GM12875 (cell line): ENCODE measurements at regions not wholly inside any gene's neighbourhood (a gene's known extent, or its start where the extent isn't known, plus 50 kb on each side); places are given as distances from the start of the nearest gene placed in this dataset.

Experiments used
- H3K4me3 ChIP-seq: one replicate; pipeline ENCODE4 v1.5.1; 2011; ENCODE audit warnings: low read depth, low read length, control low read depth
- CTCF ChIP-seq: IDR thresholded peaks from 2 replicates; pipeline ENCODE4 v1.5.1; 2011; ENCODE audit warnings: low read depth, mild to moderate bottlenecking, control low read depth, inconsistent platforms, low read length, moderate library complexity, borderline replicate concordance; ENCODE audit not compliant: insufficient read depth

- no peak overlapping the region for H3K4me3 ChIP-seq
- TF ChIP-seq CTCF, result no peak
These were observed 475.8 kb downstream of the PDGFC start for GRCh38 chr4:156495836-156496235.

DNA sequence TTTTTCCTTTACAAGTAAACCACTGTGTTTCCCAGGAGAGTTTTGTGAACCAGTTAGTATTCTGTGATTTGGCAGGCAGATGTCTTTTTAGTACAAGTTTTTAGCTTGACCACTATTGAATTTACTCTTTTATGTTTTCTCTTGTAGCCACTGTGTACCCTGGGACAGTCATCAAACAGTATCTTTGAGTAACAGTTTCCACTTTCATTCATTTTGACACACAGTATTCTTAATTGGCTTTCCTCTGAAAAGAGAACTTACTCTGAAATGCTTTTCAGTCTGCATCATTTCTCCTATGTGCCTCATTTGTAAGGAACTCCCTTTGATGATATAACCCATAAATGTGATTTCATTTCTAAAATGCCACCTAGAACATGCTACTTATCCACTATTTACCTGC is 476.5 kb downstream of the PDGFC start:
- no peak overlapping the region for H3K4me3 ChIP-seq
- TF ChIP-seq CTCF, result no peak

DNA sequence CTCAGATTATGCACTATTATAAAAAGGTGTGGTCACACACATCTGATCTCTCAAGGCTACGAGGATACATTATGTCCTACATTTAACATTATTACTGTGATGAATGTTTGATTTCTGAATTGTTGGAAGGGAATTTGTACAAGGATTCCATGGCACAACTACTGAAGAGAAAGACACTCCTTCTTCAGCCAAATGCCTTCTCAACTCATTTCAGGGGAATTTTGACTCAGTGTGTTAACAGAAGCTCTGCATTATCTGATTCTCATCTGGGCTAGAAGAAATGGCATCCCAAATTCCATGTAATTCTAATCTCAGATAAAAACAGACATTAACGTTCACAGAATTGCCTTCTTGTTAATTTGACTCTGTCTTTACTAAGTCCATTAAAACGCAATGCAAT is 477.7 kb downstream of the PDGFC start:
- TF ChIP-seq CTCF, result no peak
- no peak overlapping the region for H3K4me3 ChIP-seq

- no peak for TF ChIP-seq CTCF
These were observed 484.5 kb downstream of the PDGFC start for GRCh38 chr4:156487107-156487506.

GRCh38 chr4:156481845-156482244 is 489.8 kb downstream of the PDGFC start:
- TF ChIP-seq CTCF, result no peak
- no peak overlapping the region for H3K4me3 ChIP-seq

More at GRCh38 chr4:156487107-156487506, 484.5 kb downstream of the PDGFC start:
- H3K4me3 ChIP-seq, result no peak overlapping the region

DNA sequence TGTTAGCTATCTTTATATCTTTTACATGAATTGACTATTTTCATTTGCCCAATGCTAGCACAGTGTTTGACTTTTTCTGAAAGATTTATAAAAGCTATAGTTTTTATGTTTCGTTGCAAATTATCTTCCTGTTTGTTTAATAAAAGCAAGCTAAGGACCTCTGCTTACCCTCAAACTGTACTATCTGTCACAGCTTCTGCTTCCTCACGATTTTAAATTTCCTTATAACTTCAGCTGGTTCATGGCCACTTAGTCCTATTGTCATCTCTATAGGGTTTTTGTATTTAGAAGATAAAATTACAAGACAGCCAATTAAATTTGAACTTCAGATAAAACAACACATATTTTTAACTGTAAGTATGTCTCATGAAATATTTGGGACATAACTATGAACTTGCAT is 494.0 kb downstream of the PDGFC start:
- H3K4me3 ChIP-seq, result no peak overlapping the region
- no peak for TF ChIP-seq CTCF

DNA sequence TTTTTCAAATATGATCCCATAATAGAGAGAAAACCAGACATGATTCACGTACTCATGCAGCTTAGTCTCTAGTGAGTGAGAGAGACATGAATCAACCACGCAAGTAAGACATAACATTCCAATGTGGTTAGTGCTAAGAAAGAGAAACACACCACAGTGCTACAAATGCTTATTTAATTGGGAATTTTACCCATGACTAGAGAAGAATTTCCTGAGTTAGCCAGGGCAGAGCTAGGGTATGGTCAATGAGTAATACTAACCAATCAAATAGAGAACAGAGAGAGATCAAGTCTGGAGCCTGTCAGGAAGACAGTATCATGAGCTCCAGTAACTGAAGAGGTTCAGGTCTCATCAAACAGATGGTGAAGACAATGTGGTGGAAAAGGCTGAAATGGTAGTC is 495.2 kb downstream of the PDGFC start:
- no peak overlapping the region for H3K4me3 ChIP-seq
- no peak for TF ChIP-seq CTCF
